CD14-positive monocyte (primary cell): ENCODE measurements at regions not wholly inside any gene's neighbourhood (a gene's known extent, or its start where the extent isn't known, plus 50 kb on each side); places are given as distances from the start of the nearest gene placed in this dataset.

Experiments
- DNase-seq, 3 donors: peaks; one replicate each; pipeline ENCODE4 v3.0.0-alpha.2; 2011 to 2022
- H2AFZ ChIP-seq: 2 replicates; pipeline ENCODE4 v1.6.0; 2012; ENCODE audit warnings: mild to moderate bottlenecking, low read depth, low read length, inconsistent platforms; ENCODE audit not compliant: insufficient read depth, poor library complexity, severe bottlenecking
- H3K27ac ChIP-seq, 2 donors: 1 replicate in 1 of 2; 2 replicates in 1 of 2; pipeline ENCODE4 v1.5.1; 2012 to 2013; ENCODE audit warnings: low read length in 2 of 2, control low read depth in 1 of 2, inconsistent platforms in 1 of 2, low read depth in 1 of 2, mild to moderate bottlenecking in 1 of 2
- H3K27me3 ChIP-seq, 2 donors: one replicate each; pipeline versions ENCODE4 v1.6.0 to v1.6.1; 2011 to 2013; ENCODE audit warnings: low read length in 2 of 2; ENCODE audit not compliant: control insufficient read depth in 2 of 2, insufficient read depth in 2 of 2
- H3K36me3 ChIP-seq, 2 donors: replicated peaks in 1 of 2; 1 replicate in 1 of 2; 2 replicates in 1 of 2; pipeline versions ENCODE4 v1.5.1 to v1.6.1; 2012 to 2013; ENCODE audit warnings: low read length in 2 of 2, control low read depth in 1 of 2, inconsistent platforms in 1 of 2, mild to moderate bottlenecking in 1 of 2; ENCODE audit not compliant: insufficient read depth in 2 of 2, control insufficient read depth in 1 of 2
- H3K4me1 ChIP-seq, 2 donors: 1 replicate in 1 of 2; 2 replicates in 1 of 2; pipeline versions ENCODE4 v1.5.1 to v1.6.1; 2012 to 2013; ENCODE audit warnings: low read length in 2 of 2, control low read depth in 1 of 2, inconsistent platforms in 1 of 2, mild to moderate bottlenecking in 1 of 2, moderate library complexity in 1 of 2; ENCODE audit not compliant: insufficient read depth in 2 of 2, control insufficient read depth in 1 of 2
- H3K4me2 ChIP-seq: replicated peaks from 2 replicates; pipeline ENCODE3; 2012; ENCODE audit warnings: low read length, moderate library complexity, mild to moderate bottlenecking; ENCODE audit not compliant: poor library complexity, severe bottlenecking; ENCODE audit errors: extremely low read depth
- H3K4me3 ChIP-seq, 3 experiments: fragments of 200-600 bp in 1 of 3; sonication (generic) in 1 of 3; replicated peaks in 1 of 3; 1 replicate in 2 of 3; 2 replicates in 1 of 3; pipeline ENCODE4 v1.5.1; 2011 to 2013; ENCODE audit warnings: low read length in 3 of 3, mild to moderate bottlenecking in 3 of 3, control low read depth in 2 of 3, low read depth in 2 of 3, inconsistent platforms in 1 of 3, moderate library complexity in 1 of 3
- H3K79me2 ChIP-seq: 2 replicates; pipeline ENCODE4 v1.6.0; 2012; ENCODE audit warnings: mild to moderate bottlenecking, control low read depth, inconsistent platforms, low read length, moderate library complexity; ENCODE audit not compliant: insufficient read depth
- H3K9ac ChIP-seq: 2 replicates; pipeline ENCODE4 v1.6.0; 2017; ENCODE audit warnings: low read length, mild to moderate bottlenecking; ENCODE audit not compliant: insufficient read depth, poor library complexity, severe bottlenecking
- H3K9me3 ChIP-seq, 2 donors: replicated peaks in 1 of 2; 1 replicate in 1 of 2; 2 replicates in 1 of 2; pipeline versions ENCODE4 v1.5.1 to v1.6.1; 2012 to 2013; ENCODE audit warnings: low read length in 2 of 2, control low read depth in 1 of 2; ENCODE audit not compliant: control insufficient read depth in 1 of 2, insufficient read depth in 1 of 2
- H4K20me1 ChIP-seq: 2 replicates; pipeline ENCODE4 v1.6.0; 2012; ENCODE audit warnings: mild to moderate bottlenecking, low read length, control low read depth, moderate library complexity; ENCODE audit not compliant: insufficient read depth
- H3K27ac Mint-ChIP-seq, 7 donors: one replicate each; pipeline ENCODE4 v1.8.0; 2020; ENCODE audit warnings: mild to moderate bottlenecking in 7 of 7, mixed read lengths in 7 of 7, moderate library complexity in 6 of 7, inconsistent platforms in 2 of 7
- H3K27me3 Mint-ChIP-seq, 3 donors: one replicate each; pipeline ENCODE4 v1.8.0; 2021 to 2022; ENCODE audit warnings: low read depth in 3 of 3, mild to moderate bottlenecking in 3 of 3, mixed read lengths in 3 of 3, moderate library complexity in 3 of 3, inconsistent platforms in 1 of 3
- H3K36me3 Mint-ChIP-seq, 2 donors: one replicate each; pipeline ENCODE4 v1.8.0; 2020; ENCODE audit warnings: mixed read lengths in 2 of 2, inconsistent platforms in 1 of 2, mild to moderate bottlenecking in 1 of 2
- H3K4me1 Mint-ChIP-seq: one replicate; pipeline ENCODE4 v1.8.0; 2020; ENCODE audit warnings: mild to moderate bottlenecking, mixed read lengths
- H3K4me3 Mint-ChIP-seq, 2 donors: one replicate each; pipeline ENCODE4 v1.8.0; 2020; ENCODE audit warnings: mild to moderate bottlenecking in 2 of 2, mixed read lengths in 2 of 2, moderate library complexity in 1 of 2
- H3K9me3 Mint-ChIP-seq, 7 donors: one replicate each; pipeline ENCODE4 v1.8.0; 2020 to 2022; ENCODE audit warnings: mixed read lengths in 7 of 7, mild to moderate bottlenecking in 6 of 7, moderate library complexity in 6 of 7, inconsistent platforms in 2 of 7
- CTCF ChIP-seq: fragments of 200-600 bp; IDR thresholded peaks from one replicate; pipeline ENCODE4 v1.8.0; 2022; ENCODE audit warnings: antibody characterized with exemption, mild to moderate bottlenecking
- WGBS: methylation state at CpG from one replicate; pipeline ENCODE4 v1.1.5; 2013; ENCODE audit warnings: missing lambda C conversion rate; ENCODE audit not compliant: insufficient coverage; 5-methylcytosine and 5-hydroxymethylcytosine counted together
- intact Hi-C, 2 donors: fragments of 100-400 bp; cut with micrococcal nuclease; formaldehyde crosslinking; loops; one replicate each; pipeline versions ENCODE4 v1.15.0 to v1.15.1; 2023

GRCh38 chr9:129266536-129266935, 88.5 kb upstream of the IER5L start:
- intact Hi-C loops: no loop called here
- H2AFZ ChIP-seq: no peak overlapping the region
- no peaks in the 10 kb centered on the region for H3K36me3 Mint-ChIP-seq
- DNase-seq: no peak
- TF ChIP-seq CTCF: no peak
- H3K4me1 Mint-ChIP-seq: peaks cover 17% of the 10 kb centered on the region
- 97% methylated on average over 4 of the region's 5 CpGs for WGBS
- no peaks in the 10 kb centered on the region for H3K36me3 ChIP-seq
- no peak overlapping the region for H3K4me2 ChIP-seq
- no peaks in the 10 kb centered on the region for H3K9me3 ChIP-seq
- H3K27me3 ChIP-seq: peaks cover 0 to 7% of the 10 kb centered on the region in 2 donors
- no peak overlapping the region for H3K4me3 ChIP-seq
- H3K27ac ChIP-seq: no peak overlapping the region
- H3K27me3 Mint-ChIP-seq: peaks cover 9 to 11% (median 10%) of the 10 kb centered on the region in 3 donors
- no peaks in the 10 kb centered on the region for H3K9me3 Mint-ChIP-seq
- H3K4me1 ChIP-seq: peaks cover 13 to 14% of the 10 kb centered on the region in 2 donors
- H3K9ac ChIP-seq: no peak overlapping the region
- H3K4me3 Mint-ChIP-seq: no peak overlapping the region
- H4K20me1 ChIP-seq: no peaks in the 10 kb centered on the region
- no peak overlapping the region for H3K27ac Mint-ChIP-seq
- no peaks in the 10 kb centered on the region for H3K79me2 ChIP-seq

- no peak overlapping the region for H3K4me2 ChIP-seq
- no peak overlapping the region for H3K4me3 ChIP-seq
- peaks cover 15 to 16% of the 10 kb centered on the region in 2 donors for H3K4me1 ChIP-seq
- WGBS: 80% methylated on average over 2 of the region's 5 CpGs
- peaks cover 4% of the 10 kb centered on the region in 2 donors for H3K27me3 ChIP-seq
- Mint-ChIP-seq H3K4me1 (peaks cover 19% of the 10 kb centered on the region), H3K4me3 (no peak overlapping the region), H3K27me3 (peaks cover 10 to 11% (median 10%) of the 10 kb centered on the region in 3 donors), H3K9me3 (no peaks in the 10 kb centered on the region), H3K27ac (no peak overlapping the region), H3K36me3 (no peaks in the 10 kb centered on the region)
- no peaks in the 10 kb centered on the region for H3K36me3 ChIP-seq
- intact Hi-C loops: no loop called here
- no peak overlapping the region for H2AFZ ChIP-seq
- no peak overlapping the region for H3K9ac ChIP-seq
- no peaks in the 10 kb centered on the region for H3K79me2 ChIP-seq
- no peaks in the 10 kb centered on the region for H3K9me3 ChIP-seq
- no peak for TF ChIP-seq CTCF
- DNase-seq: peak in 1 of 3 donors; percentile 57
- no peak overlapping the region for H3K27ac ChIP-seq
- H4K20me1 ChIP-seq: no peaks in the 10 kb centered on the region
Observed at GRCh38 chr9:129264388-129264787, 86.3 kb upstream of the IER5L start.
